ENCODE measurements at regions not wholly inside any gene's neighbourhood (a gene's known extent, or its start where the extent isn't known, plus 50 kb on each side); places are given as distances from the start of the nearest gene placed in this dataset.

DNA sequence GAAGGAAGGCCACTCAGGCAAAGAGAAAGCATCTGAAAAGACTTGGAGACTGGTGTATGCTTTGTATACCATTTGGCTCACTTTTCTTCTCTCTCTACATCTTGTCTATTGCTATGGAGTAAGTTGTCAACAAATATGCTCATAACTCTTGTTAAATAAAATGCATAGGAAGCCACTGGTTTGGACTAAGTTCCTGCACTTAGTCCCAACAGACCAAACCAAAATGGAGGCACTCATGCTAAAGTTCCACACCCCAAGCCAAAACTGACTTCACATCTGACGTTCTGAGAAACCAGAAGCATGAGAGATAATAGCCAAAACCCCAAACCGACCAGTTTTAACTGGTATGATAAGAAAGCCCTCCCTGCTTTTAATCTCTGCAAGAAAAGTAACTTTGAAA is 135.3 kb upstream of the LYPLAL1 start (continued):
- no peak for TF ChIP-seq CHD7 (IDR thresholded peaks at IDR 0.05; ENCODE audit: insufficient replicate concordance, low read length)
- TF ChIP-seq SIRT6 (IDR thresholded peaks at IDR 0.05; ENCODE audit: low read length) = no peak
- TF ChIP-seq, protein P1, sequence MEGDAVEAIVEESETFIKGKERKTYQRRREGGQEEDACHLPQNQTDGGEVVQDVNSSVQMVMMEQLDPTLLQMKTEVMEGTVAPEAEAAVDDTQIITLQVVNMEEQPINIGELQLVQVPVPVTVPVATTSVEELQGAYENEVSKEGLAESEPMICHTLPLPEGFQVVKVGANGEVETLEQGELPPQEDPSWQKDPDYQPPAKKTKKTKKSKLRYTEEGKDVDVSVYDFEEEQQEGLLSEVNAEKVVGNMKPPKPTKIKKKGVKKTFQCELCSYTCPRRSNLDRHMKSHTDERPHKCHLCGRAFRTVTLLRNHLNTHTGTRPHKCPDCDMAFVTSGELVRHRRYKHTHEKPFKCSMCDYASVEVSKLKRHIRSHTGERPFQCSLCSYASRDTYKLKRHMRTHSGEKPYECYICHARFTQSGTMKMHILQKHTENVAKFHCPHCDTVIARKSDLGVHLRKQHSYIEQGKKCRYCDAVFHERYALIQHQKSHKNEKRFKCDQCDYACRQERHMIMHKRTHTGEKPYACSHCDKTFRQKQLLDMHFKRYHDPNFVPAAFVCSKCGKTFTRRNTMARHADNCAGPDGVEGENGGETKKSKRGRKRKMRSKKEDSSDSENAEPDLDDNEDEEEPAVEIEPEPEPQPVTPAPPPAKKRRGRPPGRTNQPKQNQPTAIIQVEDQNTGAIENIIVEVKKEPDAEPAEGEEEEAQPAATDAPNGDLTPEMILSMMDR (IDR thresholded peaks at IDR 0.05; ENCODE audit: control extremely low read depth in 1 of 3, insufficient read depth in 1 of 3, low read depth in 1 of 3, low read length in 3 of 3) = no peak
- TF ChIP-seq SUZ12 (IDR thresholded peaks at IDR 0.05; ENCODE audit: low read length) = no peak
- TF ChIP-seq SRF (IDR thresholded peaks at IDR 0.05; ENCODE audit: low read depth, low read length) = no peak
- TF ChIP-seq MAFK (IDR thresholded peaks at IDR 0.05; ENCODE audit: low read depth, low read length) = no peak
